ENCODE measurements at regions not wholly inside any gene's neighbourhood (a gene's known extent, or its start where the extent isn't known, plus 50 kb on each side); places are given as distances from the start of the nearest gene placed in this dataset.

DNA sequence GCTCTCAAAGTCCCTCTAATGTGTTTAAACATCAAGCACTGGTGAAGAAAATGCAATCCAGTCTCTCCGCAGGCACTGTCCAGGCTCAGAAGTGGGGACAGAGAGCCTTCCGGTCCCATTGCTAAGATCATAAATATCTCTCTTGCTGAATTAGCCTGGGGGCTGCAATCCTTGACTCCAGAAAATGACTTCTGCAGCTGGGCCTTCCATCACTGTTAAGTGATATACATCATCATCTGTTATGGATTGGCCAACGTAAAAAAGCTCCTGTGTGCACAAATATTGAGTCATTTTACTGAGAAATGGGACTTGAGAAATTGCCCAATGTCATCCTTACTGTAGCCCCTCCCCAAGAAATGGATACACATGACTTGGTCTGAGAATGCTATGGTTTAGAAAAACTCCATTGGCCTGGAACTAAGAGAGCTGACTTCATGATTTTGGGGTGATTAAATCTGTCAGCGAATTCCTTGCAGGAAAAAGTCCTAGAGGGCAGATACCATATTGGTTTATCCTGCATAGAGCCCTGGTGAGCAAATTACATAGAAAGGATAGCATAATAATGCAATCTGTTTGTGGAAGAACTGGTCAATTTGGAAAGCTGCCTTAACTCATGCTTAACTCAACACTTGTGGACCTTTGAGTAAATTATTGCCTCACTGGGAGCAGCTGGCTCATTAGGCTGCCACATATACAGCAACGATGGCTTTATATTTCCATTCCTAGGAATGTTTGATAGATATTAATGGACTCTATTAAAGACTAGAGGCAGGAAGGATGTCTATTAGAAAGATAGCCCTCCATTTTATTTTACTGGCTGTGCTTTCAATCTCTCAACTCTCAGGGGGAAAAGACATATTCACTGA lies 346.1 kb downstream of the GBA3 start:
- no peaks in the 10 kb centered on the region for H3K27me3 ChIP-seq (replicated peaks; ENCODE audit: control insufficient read depth, insufficient read depth, low read length)

DNA sequence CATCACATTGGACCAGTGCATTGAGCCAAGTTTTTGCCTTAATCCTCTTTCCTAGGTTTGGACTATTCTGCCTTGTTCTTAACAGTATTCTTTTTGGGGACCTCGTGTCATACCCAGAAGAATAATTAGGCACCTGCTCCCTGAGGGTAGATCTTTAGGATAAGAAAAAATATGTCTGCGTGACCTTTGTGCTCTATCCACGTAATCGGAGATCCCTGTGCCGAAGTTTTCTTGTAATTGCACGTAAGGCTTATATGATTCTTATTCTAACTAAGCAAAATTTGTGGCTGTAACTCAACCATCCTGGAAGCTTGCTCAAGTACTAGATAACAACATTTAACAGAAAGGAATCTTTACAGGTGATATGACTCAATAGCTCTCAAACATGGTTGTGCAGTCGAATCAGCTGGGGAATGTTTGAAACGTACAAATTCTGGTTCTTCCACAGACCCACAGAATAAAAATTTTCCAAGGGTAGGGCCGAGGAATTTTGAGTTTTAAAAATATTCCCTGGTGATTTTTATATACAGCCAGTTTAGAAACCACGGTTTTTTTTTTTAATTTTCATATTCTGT lies 344.3 kb downstream of the GBA3 start:
- no peaks in the 10 kb centered on the region for H3K9me3 ChIP-seq (ENCODE audit: control insufficient read depth, low read length)
- H3K36me3 ChIP-seq (ENCODE audit: control insufficient read depth, insufficient read depth, low read length, severe bottlenecking), result no peaks in the 10 kb centered on the region
- H3K27me3 ChIP-seq (replicated peaks; ENCODE audit: control insufficient read depth, insufficient read depth, low read length), result no peaks in the 10 kb centered on the region
- no peak overlapping the region for H3K4me3 ChIP-seq (ENCODE audit: low read length)
- no peaks in the 10 kb centered on the region for H3K4me1 ChIP-seq (ENCODE audit: control insufficient read depth, insufficient read depth, low read length)
- DNase-seq (ENCODE audit: low read depth), result no peak
- no peak overlapping the region for H3K9ac ChIP-seq (ENCODE audit: low read length)

More for the DNA sequence above, 346.1 kb downstream of the GBA3 start:
- Histone ChIP-seq H3K4me3 (ENCODE audit: low read length) (no peak overlapping the region), H3K9me3 (ENCODE audit: control insufficient read depth, low read length) (no peaks in the 10 kb centered on the region), H3K9ac (ENCODE audit: low read length) (no peak overlapping the region), H3K36me3 (ENCODE audit: control insufficient read depth, insufficient read depth, low read length, severe bottlenecking) (no peaks in the 10 kb centered on the region), H3K4me1 (ENCODE audit: control insufficient read depth, insufficient read depth, low read length) (no peaks in the 10 kb centered on the region)
- no peak for DNase-seq (ENCODE audit: low read depth)

GRCh38 chr4:23036503-23036902 lies 343.8 kb downstream of the GBA3 start:
- H3K36me3 ChIP-seq (ENCODE audit: control insufficient read depth, insufficient read depth, low read length, severe bottlenecking), result no peaks in the 10 kb centered on the region
- H3K9me3 ChIP-seq (ENCODE audit: control insufficient read depth, low read length), result no peaks in the 10 kb centered on the region
- no peaks in the 10 kb centered on the region for H3K27me3 ChIP-seq (replicated peaks; ENCODE audit: control insufficient read depth, insufficient read depth, low read length)
- no peak for DNase-seq (ENCODE audit: low read depth)
- H3K4me1 ChIP-seq (ENCODE audit: control insufficient read depth, insufficient read depth, low read length), result no peaks in the 10 kb centered on the region
- no peak overlapping the region for H3K4me3 ChIP-seq (ENCODE audit: low read length)
- no peak overlapping the region for H3K9ac ChIP-seq (ENCODE audit: low read length)

GRCh38 chr4:23035521-23036056 lies 342.9 kb downstream of the GBA3 start:
- Histone ChIP-seq H3K9ac (ENCODE audit: low read length) (no peak overlapping the region), H3K9me3 (ENCODE audit: control insufficient read depth, low read length) (no peaks in the 10 kb centered on the region), H3K4me3 (ENCODE audit: low read length) (no peak overlapping the region), H3K27me3 (replicated peaks; ENCODE audit: control insufficient read depth, insufficient read depth, low read length) (no peaks in the 10 kb centered on the region), H3K36me3 (ENCODE audit: control insufficient read depth, insufficient read depth, low read length, severe bottlenecking) (no peaks in the 10 kb centered on the region), H3K4me1 (ENCODE audit: control insufficient read depth, insufficient read depth, low read length) (no peaks in the 10 kb centered on the region)
- no peak for DNase-seq (ENCODE audit: low read depth)

DNA sequence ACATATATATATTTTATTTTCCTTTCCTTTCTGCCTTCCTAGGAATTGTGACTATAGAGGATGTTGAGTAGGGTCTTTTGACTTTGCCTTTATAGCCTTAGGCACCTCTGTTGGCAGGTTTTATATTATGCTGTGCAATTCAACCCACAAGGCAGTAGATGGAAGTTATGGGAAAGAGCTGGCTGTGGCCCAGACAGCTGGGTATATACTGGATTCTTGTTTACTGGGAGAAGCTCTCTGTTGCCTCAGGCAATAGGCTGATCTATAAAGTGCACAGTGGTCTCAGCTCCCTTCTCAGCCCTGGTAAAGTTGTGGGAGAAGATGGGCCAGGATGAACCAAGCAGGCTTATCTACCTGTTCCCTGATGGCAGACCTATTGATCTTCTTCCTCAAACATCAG lies 342.0 kb downstream of the GBA3 start:
- Histone ChIP-seq H3K4me1 (ENCODE audit: control insufficient read depth, insufficient read depth, low read length) (no peaks in the 10 kb centered on the region), H3K9ac (ENCODE audit: low read length) (no peak overlapping the region), H3K4me3 (ENCODE audit: low read length) (no peak overlapping the region), H3K27me3 (replicated peaks; ENCODE audit: control insufficient read depth, insufficient read depth, low read length) (no peaks in the 10 kb centered on the region), H3K9me3 (ENCODE audit: control insufficient read depth, low read length) (no peaks in the 10 kb centered on the region), H3K36me3 (ENCODE audit: control insufficient read depth, insufficient read depth, low read length, severe bottlenecking) (no peaks in the 10 kb centered on the region)
- DNase-seq (ENCODE audit: low read depth), result no peak

DNA sequence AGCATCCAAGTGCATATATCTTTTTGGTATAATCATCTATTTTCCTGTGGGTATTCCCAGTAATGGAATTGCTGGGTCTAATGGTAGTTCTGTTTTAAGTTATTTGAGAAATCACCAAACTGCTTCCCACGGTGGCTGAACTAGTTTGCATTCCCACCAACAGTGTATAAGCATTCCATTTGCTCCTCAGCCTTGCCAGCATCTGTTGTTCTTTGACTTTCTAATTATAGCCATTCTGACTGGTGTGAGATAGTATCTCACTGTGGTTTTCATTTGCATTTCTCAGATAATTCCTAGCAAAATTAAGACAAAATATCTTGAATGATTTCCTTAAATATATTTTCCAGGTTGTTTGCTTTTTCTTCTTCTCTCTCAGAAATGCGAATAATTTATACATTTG lies 341.1 kb downstream of the GBA3 start:
- Histone ChIP-seq H3K9ac (ENCODE audit: low read length) (no peak overlapping the region), H3K4me3 (ENCODE audit: low read length) (no peak overlapping the region), H3K9me3 (ENCODE audit: control insufficient read depth, low read length) (no peaks in the 10 kb centered on the region), H3K27me3 (replicated peaks; ENCODE audit: control insufficient read depth, insufficient read depth, low read length) (no peaks in the 10 kb centered on the region), H3K4me1 (ENCODE audit: control insufficient read depth, insufficient read depth, low read length) (no peaks in the 10 kb centered on the region), H3K36me3 (ENCODE audit: control insufficient read depth, insufficient read depth, low read length, severe bottlenecking) (no peaks in the 10 kb centered on the region)
- no peak for DNase-seq (ENCODE audit: low read depth)

DNA sequence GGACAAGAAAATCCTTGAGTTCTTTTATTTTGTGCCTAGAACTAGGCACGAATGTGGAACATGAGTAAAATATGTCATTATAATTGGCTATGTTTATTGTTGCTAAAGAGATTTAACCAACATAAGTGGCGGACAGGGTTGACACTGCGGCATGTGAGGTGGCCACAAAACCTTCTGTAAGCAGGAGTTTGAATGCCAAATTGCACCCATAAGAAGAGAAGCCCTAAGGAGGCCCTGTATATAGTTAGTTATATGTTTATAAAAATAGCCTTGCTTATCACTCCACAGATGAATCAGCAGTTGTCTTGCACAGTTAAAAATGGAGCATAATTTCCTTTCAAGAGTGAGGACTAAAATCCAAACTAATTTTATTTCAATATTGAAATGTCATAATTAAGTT lies 336.1 kb downstream of the GBA3 start:
- Histone ChIP-seq H3K4me3 (ENCODE audit: low read length) (no peak overlapping the region), H3K9me3 (ENCODE audit: control insufficient read depth, low read length) (no peaks in the 10 kb centered on the region), H3K36me3 (ENCODE audit: control insufficient read depth, insufficient read depth, low read length, severe bottlenecking) (no peaks in the 10 kb centered on the region), H3K9ac (ENCODE audit: low read length) (no peak overlapping the region), H3K27me3 (replicated peaks; ENCODE audit: control insufficient read depth, insufficient read depth, low read length) (no peaks in the 10 kb centered on the region), H3K4me1 (ENCODE audit: control insufficient read depth, insufficient read depth, low read length) (no peaks in the 10 kb centered on the region)
- DNase-seq (ENCODE audit: low read depth), result no peak

DNA sequence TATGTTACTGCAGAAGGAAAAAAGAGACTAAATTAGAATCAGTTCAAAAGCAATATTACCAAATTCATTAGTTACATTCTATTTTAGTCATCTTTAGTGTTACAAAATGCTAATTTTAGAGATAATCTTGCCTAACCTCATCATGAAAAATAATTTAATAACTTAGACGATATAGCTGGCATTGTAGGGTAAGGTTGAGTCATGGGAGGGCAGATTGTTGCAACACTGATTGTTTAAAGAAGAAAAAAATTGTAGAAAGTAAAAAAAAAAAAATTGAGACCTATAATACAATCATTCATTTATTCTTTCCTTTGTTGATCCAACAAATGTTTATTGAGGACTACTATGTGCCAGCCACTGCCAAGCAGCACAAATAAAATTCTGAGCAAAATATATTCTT lies 330.9 kb downstream of the GBA3 start:
- Histone ChIP-seq H3K36me3 (ENCODE audit: control insufficient read depth, insufficient read depth, low read length, severe bottlenecking) (no peaks in the 10 kb centered on the region), H3K27me3 (replicated peaks; ENCODE audit: control insufficient read depth, insufficient read depth, low read length) (no peaks in the 10 kb centered on the region), H3K9me3 (ENCODE audit: control insufficient read depth, low read length) (no peaks in the 10 kb centered on the region), H3K4me3 (ENCODE audit: low read length) (no peak overlapping the region), H3K9ac (ENCODE audit: low read length) (no peak overlapping the region), H3K4me1 (ENCODE audit: control insufficient read depth, insufficient read depth, low read length) (peaks cover 13% of the 10 kb centered on the region)
- DNase-seq (ENCODE audit: low read depth), result no peak

GRCh38 chr4:23023121-23023520 lies 330.4 kb downstream of the GBA3 start:
- no peak overlapping the region for H3K4me3 ChIP-seq (ENCODE audit: low read length)
- H3K27me3 ChIP-seq (replicated peaks; ENCODE audit: control insufficient read depth, insufficient read depth, low read length), result no peaks in the 10 kb centered on the region
- no peak overlapping the region for H3K9ac ChIP-seq (ENCODE audit: low read length)
- H3K4me1 ChIP-seq (ENCODE audit: control insufficient read depth, insufficient read depth, low read length), result peaks cover 13% of the 10 kb centered on the region
- DNase-seq (ENCODE audit: low read depth), result no peak
- H3K9me3 ChIP-seq (ENCODE audit: control insufficient read depth, low read length), result no peaks in the 10 kb centered on the region
- H3K36me3 ChIP-seq (ENCODE audit: control insufficient read depth, insufficient read depth, low read length, severe bottlenecking), result no peaks in the 10 kb centered on the region

- no peak for DNase-seq (ENCODE audit: low read depth)
- H3K9me3 ChIP-seq (ENCODE audit: control insufficient read depth, low read length), result no peaks in the 10 kb centered on the region
- no peaks in the 10 kb centered on the region for H3K27me3 ChIP-seq (replicated peaks; ENCODE audit: control insufficient read depth, insufficient read depth, low read length)
- no peaks in the 10 kb centered on the region for H3K36me3 ChIP-seq (ENCODE audit: control insufficient read depth, insufficient read depth, low read length, severe bottlenecking)
- H3K4me1 ChIP-seq (ENCODE audit: control insufficient read depth, insufficient read depth, low read length), result peaks cover 13% of the 10 kb centered on the region
- no peak overlapping the region for H3K4me3 ChIP-seq (ENCODE audit: low read length)
- no peak overlapping the region for H3K9ac ChIP-seq (ENCODE audit: low read length)
Observed at GRCh38 chr4:23022032-23022431, 329.3 kb downstream of the GBA3 start.

- Histone ChIP-seq H3K36me3 (ENCODE audit: control insufficient read depth, insufficient read depth, low read length, severe bottlenecking) (no peaks in the 10 kb centered on the region), H3K9ac (ENCODE audit: low read length) (no peak overlapping the region), H3K4me3 (ENCODE audit: low read length) (no peak overlapping the region), H3K27me3 (replicated peaks; ENCODE audit: control insufficient read depth, insufficient read depth, low read length) (no peaks in the 10 kb centered on the region), H3K9me3 (ENCODE audit: control insufficient read depth, low read length) (no peaks in the 10 kb centered on the region), H3K4me1 (ENCODE audit: control insufficient read depth, insufficient read depth, low read length) (peaks cover 13% of the 10 kb centered on the region)
- DNase-seq (ENCODE audit: low read depth), result no peak
Observed at GRCh38 chr4:23021040-23021439, 328.3 kb downstream of the GBA3 start.
